HG02623 (cell line): ENCODE measurements at regions not wholly inside any gene's neighbourhood (a gene's known extent, or its start where the extent isn't known, plus 50 kb on each side); places are given as distances from the start of the nearest gene placed in this dataset.
"Not testable (repeated sequence)": the region's sequence is repeated elsewhere in the genome, so short reads cannot be mapped to it uniquely, and the experiment has no call there.

Experiments
- ATAC-seq: cut with Tn5 transposase; IDR thresholded peaks from one replicate; pipeline ENCODE4 v1.9.1; 2021; ENCODE audit warnings: moderate library complexity; ENCODE audit not compliant: unreplicated experiment

GRCh38 chrX:87924619-87925018 is 407.0 kb downstream of the KLHL4 start:
- ATAC-seq, result no peak

- no peak for ATAC-seq
These were observed 424.2 kb downstream of the KLHL4 start for GRCh38 chrX:87941841-87942240.

- ATAC-seq, result no peak
These were observed 443.9 kb downstream of the KLHL4 start for GRCh38 chrX:87961471-87961870.

GRCh38 chrX:87968118-87968517 is 450.5 kb downstream of the KLHL4 start:
- no peak for ATAC-seq

- not testable (repeated sequence) for ATAC-seq
These were observed 454.5 kb downstream of the KLHL4 start for GRCh38 chrX:87972121-87972520.

- no peak for ATAC-seq
These were observed 457.8 kb downstream of the KLHL4 start for GRCh38 chrX:87975365-87975764.

- not testable (repeated sequence) for ATAC-seq
These were observed 490.3 kb downstream of the KLHL4 start for GRCh38 chrX:88007873-88008272.

GRCh38 chrX:88024022-88024421 is 506.4 kb downstream of the KLHL4 start:
- ATAC-seq, result no peak

- no peak for ATAC-seq
These were observed 554.9 kb downstream of the KLHL4 start for GRCh38 chrX:88072339-88073030.

- ATAC-seq, result no peak
These were observed 584.4 kb downstream of the KLHL4 start for GRCh38 chrX:88101968-88102367.

GRCh38 chrX:88135735-88136134 is 611.3 kb upstream of the CPXCR1 start:
- no peak for ATAC-seq

GRCh38 chrX:88136328-88136727 is 610.7 kb upstream of the CPXCR1 start:
- no peak for ATAC-seq

- no peak for ATAC-seq
These were observed 600.4 kb upstream of the CPXCR1 start for GRCh38 chrX:88146577-88146976.

GRCh38 chrX:88170553-88170952 is 576.5 kb upstream of the CPXCR1 start:
- ATAC-seq, result no peak

GRCh38 chrX:88173932-88174440 is 573.0 kb upstream of the CPXCR1 start:
- not testable (repeated sequence) for ATAC-seq

- no peak for ATAC-seq
These were observed 544.9 kb upstream of the CPXCR1 start for GRCh38 chrX:88202149-88202548.

- no peak for ATAC-seq
These were observed 503.0 kb upstream of the CPXCR1 start for GRCh38 chrX:88244066-88244465.

- no peak for ATAC-seq
These were observed 462.2 kb upstream of the CPXCR1 start for GRCh38 chrX:88284844-88285243.

- not testable (repeated sequence) for ATAC-seq
These were observed 433.1 kb upstream of the CPXCR1 start for GRCh38 chrX:88313972-88314371.

- no peak for ATAC-seq
These were observed 421.4 kb upstream of the CPXCR1 start for GRCh38 chrX:88325634-88326033.

- no peak for ATAC-seq
These were observed 391.8 kb upstream of the CPXCR1 start for GRCh38 chrX:88355252-88355651.

GRCh38 chrX:88366314-88366713 is 380.7 kb upstream of the CPXCR1 start:
- no peak for ATAC-seq

GRCh38 chrX:88378406-88378805 is 368.6 kb upstream of the CPXCR1 start:
- no peak for ATAC-seq
